Stimulated activated CD8-positive, alpha-beta memory T cell treated with anti-CD3 and anti-CD28 coated beads, Interleukin-15, amount 100 ng/mL, for 1 hour (primary cell): ENCODE measurements at regions not wholly inside any gene's neighbourhood (a gene's known extent, or its start where the extent isn't known, plus 50 kb on each side); places are given as distances from the start of the nearest gene placed in this dataset.
"Not testable (repeated sequence)": the region's sequence is repeated elsewhere in the genome, so short reads cannot be mapped to it uniquely, and the experiment has no call there.

Source experiments
- DNase-seq: peaks from one replicate; pipeline ENCODE4 v3.0.0-alpha.2; 2020; ENCODE audit warnings: low read depth

GRCh38 chr11:86167499-86168164 lies 76.9 kb upstream of the EED start:
- DNase-seq = no peak

GRCh38 chr11:86166287-86166686 lies 78.3 kb upstream of the EED start:
- not testable (repeated sequence) for DNase-seq

GRCh38 chr11:86164106-86164505 lies 80.4 kb upstream of the EED start:
- DNase-seq = no peak

GRCh38 chr11:86163221-86163876 lies 81.2 kb upstream of the EED start:
- DNase-seq = not testable (repeated sequence)

- no peak for DNase-seq
Measured at GRCh38 chr11:86162239-86162638, 82.3 kb upstream of the EED start.

GRCh38 chr11:86161837-86162236 lies 82.7 kb upstream of the EED start:
- no peak for DNase-seq

- DNase-seq = no peak
Measured at GRCh38 chr11:86161336-86161735, 83.2 kb upstream of the EED start.

- no peak for DNase-seq
Measured at GRCh38 chr11:86160541-86161149, 83.9 kb upstream of the EED start.

- DNase-seq = no peak
Measured at GRCh38 chr11:86159581-86159891, 85.0 kb upstream of the EED start.

- DNase-seq = no peak
Measured at GRCh38 chr11:86158704-86159580, 85.6 kb upstream of the EED start.

GRCh38 chr11:86157797-86158378 lies 86.7 kb upstream of the EED start:
- no peak for DNase-seq

- DNase-seq = no peak
Measured at GRCh38 chr11:86156397-86156955, 87.6 kb upstream of the PICALM start.

- no peak for DNase-seq
Measured at GRCh38 chr11:86155200-86155844, 86.4 kb upstream of the PICALM start.

GRCh38 chr11:86153439-86153838 lies 84.6 kb upstream of the PICALM start:
- no peak for DNase-seq

- no peak for DNase-seq
Measured at GRCh38 chr11:86152901-86153300, 84.0 kb upstream of the PICALM start.

- no peak for DNase-seq
Measured at GRCh38 chr11:86152006-86152862, 83.3 kb upstream of the PICALM start.

- DNase-seq = no peak
Measured at GRCh38 chr11:86151174-86152005, 82.5 kb upstream of the PICALM start.

- DNase-seq = no peak
Measured at GRCh38 chr11:86150847-86151173, 81.9 kb upstream of the PICALM start.

GRCh38 chr11:86149792-86150191 lies 80.9 kb upstream of the PICALM start:
- DNase-seq = no peak

- DNase-seq = no peak
Measured at GRCh38 chr11:86148345-86148747, 79.5 kb upstream of the PICALM start.
